8988T (cell line): ENCODE measurements at regions not wholly inside any gene's neighbourhood (a gene's known extent, or its start where the extent isn't known, plus 50 kb on each side); places are given as distances from the start of the nearest gene placed in this dataset.

Experiments used
- DNase-seq: peaks from one replicate; pipeline ENCODE4 v3.0.0; 2011

DNA sequence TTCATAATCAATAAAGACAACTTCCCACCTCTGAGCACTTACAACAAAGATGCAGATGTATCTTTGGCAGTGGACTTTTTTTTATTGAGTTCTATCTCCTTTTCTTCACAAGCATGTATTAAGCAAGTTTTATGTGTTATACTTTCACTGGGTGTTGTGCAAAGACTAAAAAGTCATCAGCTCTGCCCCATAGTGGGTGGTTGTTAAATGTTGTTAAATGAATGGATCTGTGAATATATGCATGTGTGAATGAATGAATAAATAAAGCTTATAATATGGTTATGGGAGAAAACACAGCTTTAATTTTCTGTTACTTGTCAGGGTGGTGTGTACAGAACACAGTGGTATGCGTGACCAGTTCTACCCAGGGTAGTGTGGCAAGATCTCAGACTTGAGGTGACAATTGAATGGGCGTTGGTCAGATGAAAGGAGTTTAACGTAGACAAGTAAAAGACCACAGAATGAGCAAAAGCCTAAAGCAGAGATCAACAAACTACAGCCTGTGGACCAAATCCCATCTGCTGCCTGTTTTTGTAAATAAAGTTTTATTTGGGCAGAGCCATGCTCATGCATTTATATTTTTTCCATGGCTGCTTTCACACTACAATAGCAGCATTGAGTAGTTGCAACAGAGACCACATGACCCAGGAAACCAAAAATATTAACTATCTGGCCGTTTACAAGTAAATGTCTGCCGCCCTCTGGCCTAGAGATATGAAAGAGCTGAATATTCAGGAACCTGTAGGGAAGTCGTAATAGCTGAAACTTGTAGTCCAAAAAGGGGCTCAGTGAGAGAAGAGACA is 207.4 kb upstream of the EEA1 start:
- no peak for DNase-seq

GRCh38 chr12:93137656-93138612 is 208.8 kb upstream of the EEA1 start:
- no peak for DNase-seq

DNA sequence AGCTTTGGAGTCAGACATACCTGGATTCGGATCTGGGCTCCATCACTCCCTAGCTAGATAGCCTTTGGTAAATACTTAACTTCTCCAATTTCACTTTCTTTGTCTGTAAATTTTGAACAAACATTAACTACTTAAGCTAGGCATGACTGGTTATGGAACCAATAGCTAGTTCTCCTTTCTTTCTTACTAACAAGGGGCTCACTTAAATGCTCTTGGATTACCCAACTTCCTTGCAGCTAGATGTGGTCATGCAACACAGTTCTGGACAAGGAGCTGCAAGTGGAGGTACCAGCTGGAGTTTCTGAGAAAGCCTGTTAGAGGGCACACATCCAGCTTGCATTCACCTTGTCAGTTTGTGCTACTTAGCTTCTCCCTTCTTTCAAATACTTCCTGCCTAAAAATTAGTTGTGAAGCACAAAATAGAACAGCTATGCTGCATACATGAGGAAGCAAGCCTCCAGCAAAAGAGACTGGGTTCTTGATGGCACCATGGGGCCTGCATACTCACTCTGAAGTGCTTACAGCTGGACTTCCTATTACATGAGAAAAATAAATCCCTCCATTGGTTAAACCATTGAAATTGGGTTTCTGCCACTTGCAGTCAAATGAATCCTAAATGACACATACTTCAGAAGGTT is 210.1 kb upstream of the EEA1 start:
- DNase-seq, result no peak

- no peak for DNase-seq
Measured at GRCh38 chr12:93140325-93140724, 211.2 kb upstream of the EEA1 start.

DNA sequence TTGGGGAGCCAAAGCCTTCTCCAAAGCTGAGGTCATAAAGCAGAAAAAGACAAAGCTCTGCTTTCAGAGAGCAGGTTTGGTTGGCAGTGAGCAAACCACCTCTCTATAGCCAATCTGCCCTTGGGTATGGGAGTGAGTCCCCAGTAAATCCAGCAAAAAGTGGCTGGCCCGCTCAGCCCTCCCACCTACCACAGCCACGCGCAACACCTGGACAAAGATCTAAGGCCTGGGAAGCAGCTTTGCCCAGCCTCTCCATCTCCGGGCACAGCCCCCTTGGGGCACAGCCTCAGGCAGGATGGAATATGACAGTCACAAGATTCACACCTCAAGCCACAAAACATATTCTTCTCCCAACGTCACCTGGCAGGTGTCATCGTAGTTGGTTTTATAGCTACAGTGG is 211.7 kb upstream of the EEA1 start:
- DNase-seq, result no peak

DNA sequence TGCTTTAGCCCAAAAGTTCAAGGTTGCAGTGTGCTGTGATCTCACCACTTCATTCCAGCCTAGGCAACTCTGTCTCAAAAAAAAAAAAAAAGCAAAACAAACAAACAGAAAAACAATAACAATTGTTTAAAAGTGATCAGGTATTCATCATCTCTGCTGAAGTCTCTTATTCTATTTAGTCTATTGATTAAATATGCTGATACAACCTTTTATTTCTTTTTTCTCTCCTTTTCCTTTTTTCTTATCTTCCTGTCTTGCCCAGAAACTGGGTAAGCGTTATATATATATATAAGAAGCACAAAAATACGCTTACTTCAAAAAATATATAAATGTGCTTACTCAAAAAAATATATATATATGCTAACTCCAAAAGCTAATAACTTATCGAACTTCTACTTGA is 213.8 kb upstream of the EEA1 start:
- DNase-seq, result no peak

DNA sequence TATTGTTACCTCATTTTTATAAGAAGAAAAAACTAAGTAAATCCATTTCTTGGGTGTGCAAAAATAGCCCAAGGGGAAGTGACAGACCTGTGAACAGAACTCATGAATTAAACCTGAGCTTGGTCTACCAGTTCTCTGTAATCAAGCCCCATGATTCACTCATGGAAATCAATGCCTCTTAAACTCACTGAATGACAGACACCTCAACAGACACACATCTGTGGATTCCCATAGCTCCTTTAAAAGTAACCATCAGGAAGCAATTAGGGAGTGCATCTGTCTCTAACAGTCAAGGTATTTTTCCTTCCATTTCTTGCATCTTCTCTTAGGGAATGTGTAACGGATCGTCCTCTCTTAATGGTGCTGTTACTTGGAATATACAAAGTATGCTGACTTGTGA is 215.0 kb upstream of the EEA1 start:
- DNase-seq, result no peak

- no peak for DNase-seq
Measured at GRCh38 chr12:93145086-93145485, 216.0 kb upstream of the EEA1 start.

- no peak for DNase-seq
Measured at GRCh38 chr12:93146263-93146939, 217.3 kb upstream of the EEA1 start.

GRCh38 chr12:93146970-93147369 is 217.9 kb upstream of the EEA1 start:
- no peak for DNase-seq

- no peak for DNase-seq
Measured at GRCh38 chr12:93148412-93148811, 219.3 kb upstream of the EEA1 start.

DNA sequence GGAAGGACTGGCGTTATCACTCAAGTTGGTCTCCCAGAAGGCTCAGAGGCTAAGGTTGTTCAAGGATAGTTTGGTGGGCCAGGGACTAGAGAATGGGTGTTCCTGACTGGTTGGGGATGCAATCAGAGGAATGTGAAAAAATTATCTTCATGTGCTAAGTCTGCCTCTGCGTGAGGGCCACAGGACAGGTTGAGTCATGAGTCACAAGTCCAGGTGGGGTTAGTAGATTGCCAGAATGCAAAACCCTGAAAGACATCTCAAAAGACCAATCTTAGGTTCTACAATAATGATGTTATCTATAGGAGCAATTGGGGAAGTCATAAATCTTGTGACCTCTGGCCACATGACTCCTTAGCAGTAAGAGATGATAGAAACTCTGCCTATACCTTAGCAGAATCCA is 220.1 kb upstream of the EEA1 start:
- no peak for DNase-seq

- DNase-seq, result no peak
Measured at GRCh38 chr12:93151079-93151762, 222.1 kb upstream of the EEA1 start.

DNA sequence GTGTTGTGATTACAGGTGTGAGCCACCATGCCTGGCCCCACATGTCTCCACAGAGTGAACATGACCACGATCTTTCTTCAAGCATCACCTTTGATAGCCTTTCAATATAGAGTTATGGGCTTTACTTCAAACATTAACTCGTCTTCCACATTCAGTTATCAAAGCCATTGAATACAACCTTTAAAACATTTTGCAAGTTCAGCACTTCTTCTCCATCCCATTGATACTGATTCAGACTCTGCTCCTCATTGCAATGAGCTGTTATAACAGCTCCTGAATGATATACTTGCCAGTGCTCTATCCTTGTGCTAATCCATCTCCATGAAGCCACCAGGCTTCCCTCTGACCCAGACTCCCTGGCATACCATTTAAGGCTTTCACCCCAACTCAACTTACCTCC is 223.5 kb upstream of the EEA1 start:
- DNase-seq, result no peak

DNA sequence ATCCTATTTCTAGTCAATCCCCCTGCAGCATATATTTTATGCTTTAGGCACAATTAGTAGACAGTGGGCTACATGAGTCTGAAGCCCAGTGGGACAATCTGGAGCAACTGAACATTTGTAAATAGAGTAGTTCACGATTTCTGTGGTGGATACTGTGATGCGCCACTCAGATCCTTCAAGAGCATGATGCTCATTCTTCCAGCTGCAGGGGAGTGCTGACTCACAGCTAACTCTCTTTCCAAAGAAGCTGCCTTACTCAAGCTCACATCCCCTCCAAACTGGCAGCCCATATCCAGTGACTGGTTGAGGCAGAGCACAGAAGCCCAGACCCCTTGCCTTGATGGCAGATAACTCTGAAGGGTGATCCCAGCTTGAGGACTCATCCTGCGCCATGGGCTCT is 224.2 kb upstream of the EEA1 start:
- no peak for DNase-seq

GRCh38 chr12:93154096-93154728 is 223.5 kb upstream of the NUDT4 start:
- DNase-seq, result no peak

- no peak for DNase-seq
Measured at GRCh38 chr12:93154753-93155480, 222.8 kb upstream of the NUDT4 start.

DNA sequence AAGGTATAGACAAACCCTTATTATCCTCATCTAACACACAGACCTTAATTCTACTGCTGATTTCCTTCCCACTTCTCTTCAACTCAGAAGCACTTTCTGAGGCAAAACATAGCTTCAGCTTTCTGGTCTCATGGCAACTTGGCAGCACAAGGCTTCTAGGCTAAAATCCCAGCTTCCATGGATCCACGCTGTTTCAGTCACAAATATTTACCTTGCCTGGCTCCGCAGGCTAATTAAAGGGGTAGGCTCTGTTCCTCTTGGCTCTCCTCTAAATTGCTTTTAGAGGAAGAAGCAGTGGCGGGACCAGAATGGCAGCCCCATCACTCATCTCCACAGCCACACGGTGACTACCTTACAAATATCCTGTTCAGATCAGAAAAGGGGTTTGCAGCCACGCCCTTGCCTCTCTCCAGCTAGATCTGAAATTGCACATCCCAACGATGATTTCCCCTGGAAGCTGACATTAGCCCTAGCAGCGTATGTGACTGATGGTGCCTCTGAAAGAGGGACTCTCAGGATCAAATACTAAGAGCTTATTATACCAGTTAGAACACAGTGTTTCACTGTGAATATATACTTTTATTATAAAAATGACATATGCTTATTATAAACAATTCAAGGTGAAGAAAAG is 221.5 kb upstream of the NUDT4 start:
- no peak for DNase-seq

GRCh38 chr12:93157279-93157678 is 220.4 kb upstream of the NUDT4 start:
- no peak for DNase-seq

GRCh38 chr12:93158065-93158843 is 219.5 kb upstream of the NUDT4 start:
- DNase-seq, result no peak
